Breast epithelium (tissue), 4 donors: ENCODE measurements at regions not wholly inside any gene's neighbourhood (a gene's known extent, or its start where the extent isn't known, plus 50 kb on each side); places are given as distances from the start of the nearest gene placed in this dataset.

ENCODE experiments used
- DNase-seq, 2 donors: peaks; one replicate each; pipeline ENCODE4 v3.0.0-alpha.2; 2019; ENCODE audit warnings: low spot score in 2 of 2
- H3K27ac ChIP-seq, 2 donors: fragments of 200-600 bp; sonication (generic) in 1 of 2; one replicate each; pipeline ENCODE4 v1.5.1; 2016 to 2019; ENCODE audit warnings: mild to moderate bottlenecking in 1 of 2
- H3K27me3 ChIP-seq, 2 donors: fragments of 200-600 bp; sonication (generic) in 1 of 2; one replicate each; pipeline versions ENCODE4 v1.5.1 to v1.6.0; 2017 to 2019; ENCODE audit warnings: control low read depth in 1 of 2, mild to moderate bottlenecking in 1 of 2
- H3K36me3 ChIP-seq: fragments of 200-600 bp; one replicate; pipeline ENCODE4 v1.5.1; 2019
- H3K4me1 ChIP-seq, 2 donors: fragments of 200-600 bp; sonication (generic); one replicate each; pipeline ENCODE4 v1.5.1; 2016 to 2019; ENCODE audit warnings: control low read depth in 1 of 2
- H3K4me3 ChIP-seq, 3 donors: fragments of 200-600 bp; sonication (generic); 1 replicate in 2 of 3; 2 replicates in 1 of 3; pipeline ENCODE4 v1.5.1; 2016 to 2019; ENCODE audit warnings: mild to moderate bottlenecking in 3 of 3, moderate library complexity in 2 of 3
- H3K9me3 ChIP-seq, 2 donors: fragments of 200-600 bp; sonication (generic) in 1 of 2; one replicate each; pipeline ENCODE4 v1.5.1; 2016 to 2019; ENCODE audit warnings: control low read depth in 1 of 2
- POLR2A ChIP-seq: fragments of 450-650 bp; IDR thresholded peaks from one replicate; pipeline ENCODE4 v1.6.1; 2016; ENCODE audit warnings: antibody characterized with exemption, mild to moderate bottlenecking, moderate library complexity
- POLR2AphosphoS5 ChIP-seq, 3 donors: sonication (generic); formaldehyde crosslinking; IDR thresholded peaks; one replicate each; pipeline ENCODE4 v1.6.1; 2017; ENCODE audit warnings: antibody characterized with exemption in 3 of 3
- intact Hi-C: fragments of 100-400 bp; cut with DNase I; formaldehyde crosslinking; loops from one replicate; pipeline ENCODE4 v1.15.1; 2023; ENCODE audit warnings: low total_unique reads
- TF ChIP-seq, protein P1 (sequence below), 3 donors: fragments of 450-650 bp; IDR thresholded peaks; one replicate each; pipeline ENCODE4 v1.5.1; 2016 to 2017; ENCODE audit warnings: antibody characterized with exemption in 3 of 3, mild to moderate bottlenecking in 3 of 3, moderate library complexity in 3 of 3

DNA sequence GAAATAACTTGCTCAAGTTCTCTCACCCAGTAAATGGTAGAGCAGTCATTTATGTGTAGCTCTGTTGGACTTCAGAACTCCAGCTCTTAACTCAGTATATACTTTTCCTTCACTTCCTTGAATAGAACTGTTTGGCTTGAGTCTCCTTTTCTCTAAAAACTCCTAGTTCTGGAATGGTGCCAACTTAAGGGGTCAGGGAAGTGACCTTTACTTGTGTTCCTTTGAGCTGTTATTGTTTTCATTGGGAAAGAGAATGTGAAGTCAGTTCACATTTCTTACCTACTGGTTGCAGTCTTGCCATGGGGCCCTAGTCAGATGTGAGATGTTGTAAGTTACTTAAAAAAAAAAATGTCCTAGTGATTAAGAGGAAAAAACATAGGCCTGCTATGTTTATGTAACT, 77.0 kb upstream of the MACF1 start:
- peak overlapping the region; percentile 87 to 93 for H3K27ac ChIP-seq
- peaks cover 11 to 39% of the 10 kb centered on the region in 2 donors for H3K4me1 ChIP-seq
- H3K4me3 ChIP-seq, result no peak overlapping the region
- H3K36me3 ChIP-seq, result no peaks in the 10 kb centered on the region
- TF ChIP-seq POLR2AphosphoS5 (IDR thresholded peaks at IDR 0.05), result no peak
- no peak for TF ChIP-seq POLR2A
- TF ChIP-seq, protein P1, sequence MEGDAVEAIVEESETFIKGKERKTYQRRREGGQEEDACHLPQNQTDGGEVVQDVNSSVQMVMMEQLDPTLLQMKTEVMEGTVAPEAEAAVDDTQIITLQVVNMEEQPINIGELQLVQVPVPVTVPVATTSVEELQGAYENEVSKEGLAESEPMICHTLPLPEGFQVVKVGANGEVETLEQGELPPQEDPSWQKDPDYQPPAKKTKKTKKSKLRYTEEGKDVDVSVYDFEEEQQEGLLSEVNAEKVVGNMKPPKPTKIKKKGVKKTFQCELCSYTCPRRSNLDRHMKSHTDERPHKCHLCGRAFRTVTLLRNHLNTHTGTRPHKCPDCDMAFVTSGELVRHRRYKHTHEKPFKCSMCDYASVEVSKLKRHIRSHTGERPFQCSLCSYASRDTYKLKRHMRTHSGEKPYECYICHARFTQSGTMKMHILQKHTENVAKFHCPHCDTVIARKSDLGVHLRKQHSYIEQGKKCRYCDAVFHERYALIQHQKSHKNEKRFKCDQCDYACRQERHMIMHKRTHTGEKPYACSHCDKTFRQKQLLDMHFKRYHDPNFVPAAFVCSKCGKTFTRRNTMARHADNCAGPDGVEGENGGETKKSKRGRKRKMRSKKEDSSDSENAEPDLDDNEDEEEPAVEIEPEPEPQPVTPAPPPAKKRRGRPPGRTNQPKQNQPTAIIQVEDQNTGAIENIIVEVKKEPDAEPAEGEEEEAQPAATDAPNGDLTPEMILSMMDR (IDR thresholded peaks at IDR 0.05), result no peak
- no peaks in the 10 kb centered on the region for H3K9me3 ChIP-seq
- H3K27me3 ChIP-seq, result no peaks in the 10 kb centered on the region
- intact Hi-C loops, result no loop called here
- no peak for DNase-seq

DNA sequence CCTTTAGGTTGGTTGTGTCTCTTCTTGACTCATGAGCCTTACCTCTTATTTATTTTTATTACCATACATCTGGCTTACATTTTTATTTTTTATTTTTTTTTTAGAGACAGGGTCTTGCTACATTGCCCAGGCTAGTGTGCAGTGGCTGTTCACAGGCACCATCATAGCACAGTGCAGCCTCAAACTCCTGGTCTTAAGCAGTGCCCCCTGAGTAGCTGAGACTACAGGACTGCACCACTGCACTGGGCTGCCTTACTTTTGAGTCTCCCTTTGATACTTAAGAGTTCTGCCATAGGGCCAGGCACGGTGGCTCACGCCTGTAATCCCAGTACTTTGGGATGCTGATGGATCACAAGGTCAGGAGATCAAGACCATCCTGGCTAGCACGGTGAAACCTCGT, 76.4 kb upstream of the MACF1 start:
- intact Hi-C loops, result loop anchor here (2.0 kb wide), 1 partner anchor 29 kb away; no protein-coding TSS in a partner anchor
- Histone ChIP-seq H3K4me3 (no peak overlapping the region), H3K36me3 (no peaks in the 10 kb centered on the region), H3K4me1 (peaks cover 11 to 42% of the 10 kb centered on the region in 2 donors), H3K27ac (peak overlapping the region; percentile 87 to 93), H3K27me3 (no peaks in the 10 kb centered on the region), H3K9me3 (no peaks in the 10 kb centered on the region)
- TF ChIP-seq POLR2AphosphoS5 (IDR thresholded peaks at IDR 0.05) (no peak), POLR2A (no peak)
- TF ChIP-seq, protein P1 (IDR thresholded peaks at IDR 0.05), result no peak
- DNase-seq, result no peak

DNA sequence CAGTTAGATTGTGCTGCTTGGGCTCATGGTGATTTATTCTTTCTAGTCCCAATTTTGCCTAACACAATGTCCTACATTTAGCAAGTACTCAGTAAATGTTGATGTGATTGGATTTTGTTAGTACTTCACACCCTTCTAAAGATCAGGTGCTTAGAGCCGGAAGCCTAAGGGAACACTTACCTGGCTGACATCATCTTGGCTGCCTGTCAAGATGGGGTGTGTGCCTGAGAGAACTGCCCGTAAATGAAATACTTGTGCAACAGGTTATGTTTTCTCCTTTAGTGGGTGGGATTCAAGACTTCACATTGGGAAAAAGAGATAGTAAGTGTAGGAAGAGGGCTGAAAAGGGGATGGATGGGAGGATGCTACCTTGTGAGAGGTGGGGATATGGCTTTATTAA, 75.5 kb upstream of the MACF1 start:
- intact Hi-C loops, result loop anchor here (2.0 kb wide), 1 partner anchor 30 kb away; no protein-coding TSS in a partner anchor
- Histone ChIP-seq H3K9me3 (no peaks in the 10 kb centered on the region), H3K4me3 (no peak overlapping the region), H3K36me3 (no peaks in the 10 kb centered on the region), H3K4me1 (peaks cover 11 to 42% of the 10 kb centered on the region in 2 donors), H3K27me3 (no peaks in the 10 kb centered on the region), H3K27ac (peak overlapping the region; percentile 87 to 93)
- TF ChIP-seq POLR2A (no peak), POLR2AphosphoS5 (IDR thresholded peaks at IDR 0.05) (peak in 2 of 3 donors; percentile 47 to 73)
- TF ChIP-seq, protein P1 (IDR thresholded peaks at IDR 0.05), result no peak
- peak; percentile 82 to 92 for DNase-seq

DNA sequence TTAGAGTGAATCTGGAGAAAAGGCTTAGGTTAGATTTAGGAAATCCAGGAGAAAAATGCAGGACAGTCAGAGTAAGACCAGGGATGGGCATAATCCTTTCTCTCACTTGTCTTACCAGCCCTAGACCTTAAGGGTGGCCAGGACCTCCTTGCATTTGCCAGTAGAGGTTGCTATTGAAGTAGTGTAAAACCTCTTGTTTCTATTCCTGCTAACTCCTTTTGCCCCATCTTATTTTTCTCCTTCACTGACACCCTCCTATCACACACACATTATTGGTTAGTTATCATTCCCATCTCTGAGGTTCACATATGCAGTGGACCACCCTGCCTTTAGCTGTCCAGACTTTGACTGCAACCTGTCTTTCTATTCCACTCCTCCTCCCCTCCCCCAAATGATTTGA, 75.0 kb upstream of the MACF1 start:
- no peak for DNase-seq
- Histone ChIP-seq H3K9me3 (no peaks in the 10 kb centered on the region), H3K27ac (peak overlapping the region; percentile 87 to 93), H3K36me3 (no peaks in the 10 kb centered on the region), H3K27me3 (no peaks in the 10 kb centered on the region), H3K4me1 (peaks cover 11 to 42% of the 10 kb centered on the region in 2 donors), H3K4me3 (no peak overlapping the region)
- intact Hi-C loops, result loop anchor here (2.0 kb wide), 1 partner anchor 31 kb away; no protein-coding TSS in a partner anchor
- TF ChIP-seq, protein P1 (IDR thresholded peaks at IDR 0.05), result peak in 1 of 3 donors; percentile 14
- no peak for TF ChIP-seq POLR2A
- no peak for TF ChIP-seq POLR2AphosphoS5 (IDR thresholded peaks at IDR 0.05)

DNA sequence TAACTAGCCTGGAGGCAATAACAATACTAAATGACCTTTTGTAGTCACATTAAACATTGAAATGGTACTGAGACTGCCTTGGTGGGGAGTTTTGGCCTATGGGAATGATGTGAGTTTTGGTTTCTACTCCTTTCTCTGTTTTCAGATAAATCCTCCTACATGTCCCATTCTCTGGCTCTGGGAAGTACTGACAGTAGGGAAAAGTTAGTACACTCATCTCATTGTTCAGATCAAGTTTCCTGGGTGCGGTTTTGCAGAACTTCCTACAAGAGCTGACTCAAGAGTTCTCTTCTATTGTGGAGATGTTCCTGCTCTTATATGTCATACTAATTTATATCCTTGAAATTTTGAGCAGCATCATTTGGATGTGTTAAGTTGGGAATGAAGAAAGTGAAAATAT, 74.2 kb upstream of the MACF1 start:
- Histone ChIP-seq H3K27me3 (no peaks in the 10 kb centered on the region), H3K36me3 (no peaks in the 10 kb centered on the region), H3K4me3 (no peak overlapping the region), H3K27ac (peak overlapping the region; percentile 87 to 93), H3K9me3 (no peaks in the 10 kb centered on the region), H3K4me1 (peaks cover 11 to 42% of the 10 kb centered on the region in 2 donors)
- intact Hi-C loops, result no loop called here
- TF ChIP-seq, protein P1 (IDR thresholded peaks at IDR 0.05), result no peak
- peak in 1 of 3 donors; percentile 36 for TF ChIP-seq POLR2AphosphoS5 (IDR thresholded peaks at IDR 0.05)
- no peak for DNase-seq
